ENCODE measurements at regions not wholly inside any gene's neighbourhood (a gene's known extent, or its start where the extent isn't known, plus 50 kb on each side); places are given as distances from the start of the nearest gene placed in this dataset.

GRCh38 chr2:76387294-76387693, 676.6 kb upstream of the GCFC2 start:
- intact Hi-C loops (cut with micrococcal nuclease), result no loop called here
- DNase-seq (ENCODE audit: low read depth, low spot score) (no peak), ATAC-seq (no peak)
- H3K36me3 ChIP-seq (ENCODE audit: control insufficient read depth in 1 of 2, insufficient read depth in 2 of 2, low read length in 2 of 2), result no peaks in the 10 kb centered on the region
- CTCF ChIA-PET, result no interaction called here
- no TSS peak for BruUV-seq (replicated peaks)
- TF ChIP-seq TCF7L2 (IDR thresholded peaks at IDR 0.05; ENCODE audit: borderline replicate concordance, extremely low read depth, insufficient read depth, insufficient read length) (no peak), ZNF274 (IDR thresholded peaks at IDR 0.05; ENCODE audit: low read depth, low read length) (no peak), SP1 (IDR thresholded peaks at IDR 0.05; ENCODE audit: low read depth) (no peak), CTCF (IDR thresholded peaks at IDR 0.05 in 2 of 3, conservative IDR thresholded peaks at IDR 0.05 in 1 of 3; ENCODE audit: borderline replicate concordance in 1 of 3, insufficient read depth in 1 of 3, low read depth in 2 of 3, low read length in 2 of 3) (no peak), RAD21 (IDR thresholded peaks at IDR 0.05; ENCODE audit: low read depth) (no peak), EZH2 (IDR thresholded peaks at IDR 0.05) (no peak), ZFX (IDR thresholded peaks at IDR 0.05) (no peak), YY1 (IDR thresholded peaks at IDR 0.05; ENCODE audit: extremely low read depth, insufficient replicate concordance, low read depth, low read length) (no peak), SRF (IDR thresholded peaks at IDR 0.05; ENCODE audit: low read depth) (no peak), ELF1 (IDR thresholded peaks at IDR 0.05; ENCODE audit: borderline replicate concordance, low read depth) (no peak), FOSL1 (IDR thresholded peaks at IDR 0.05; ENCODE audit: low read depth) (no peak), ATF3 (IDR thresholded peaks at IDR 0.05) (no peak), CBX3 (IDR thresholded peaks at IDR 0.05; ENCODE audit: low read depth) (no peak), EZH2phosphoT487 (IDR thresholded peaks at IDR 0.05; ENCODE audit: borderline replicate concordance) (no peak), EGR1 (IDR thresholded peaks at IDR 0.05; ENCODE audit: low read depth) (no peak)
- TF ChIP-seq, protein P1, sequence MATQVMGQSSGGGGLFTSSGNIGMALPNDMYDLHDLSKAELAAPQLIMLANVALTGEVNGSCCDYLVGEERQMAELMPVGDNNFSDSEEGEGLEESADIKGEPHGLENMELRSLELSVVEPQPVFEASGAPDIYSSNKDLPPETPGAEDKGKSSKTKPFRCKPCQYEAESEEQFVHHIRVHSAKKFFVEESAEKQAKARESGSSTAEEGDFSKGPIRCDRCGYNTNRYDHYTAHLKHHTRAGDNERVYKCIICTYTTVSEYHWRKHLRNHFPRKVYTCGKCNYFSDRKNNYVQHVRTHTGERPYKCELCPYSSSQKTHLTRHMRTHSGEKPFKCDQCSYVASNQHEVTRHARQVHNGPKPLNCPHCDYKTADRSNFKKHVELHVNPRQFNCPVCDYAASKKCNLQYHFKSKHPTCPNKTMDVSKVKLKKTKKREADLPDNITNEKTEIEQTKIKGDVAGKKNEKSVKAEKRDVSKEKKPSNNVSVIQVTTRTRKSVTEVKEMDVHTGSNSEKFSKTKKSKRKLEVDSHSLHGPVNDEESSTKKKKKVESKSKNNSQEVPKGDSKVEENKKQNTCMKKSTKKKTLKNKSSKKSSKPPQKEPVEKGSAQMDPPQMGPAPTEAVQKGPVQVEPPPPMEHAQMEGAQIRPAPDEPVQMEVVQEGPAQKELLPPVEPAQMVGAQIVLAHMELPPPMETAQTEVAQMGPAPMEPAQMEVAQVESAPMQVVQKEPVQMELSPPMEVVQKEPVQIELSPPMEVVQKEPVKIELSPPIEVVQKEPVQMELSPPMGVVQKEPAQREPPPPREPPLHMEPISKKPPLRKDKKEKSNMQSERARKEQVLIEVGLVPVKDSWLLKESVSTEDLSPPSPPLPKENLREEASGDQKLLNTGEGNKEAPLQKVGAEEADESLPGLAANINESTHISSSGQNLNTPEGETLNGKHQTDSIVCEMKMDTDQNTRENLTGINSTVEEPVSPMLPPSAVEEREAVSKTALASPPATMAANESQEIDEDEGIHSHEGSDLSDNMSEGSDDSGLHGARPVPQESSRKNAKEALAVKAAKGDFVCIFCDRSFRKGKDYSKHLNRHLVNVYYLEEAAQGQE (IDR thresholded peaks at IDR 0.05; ENCODE audit: low read depth), result no peak
- TF ChIP-seq, protein P2, sequence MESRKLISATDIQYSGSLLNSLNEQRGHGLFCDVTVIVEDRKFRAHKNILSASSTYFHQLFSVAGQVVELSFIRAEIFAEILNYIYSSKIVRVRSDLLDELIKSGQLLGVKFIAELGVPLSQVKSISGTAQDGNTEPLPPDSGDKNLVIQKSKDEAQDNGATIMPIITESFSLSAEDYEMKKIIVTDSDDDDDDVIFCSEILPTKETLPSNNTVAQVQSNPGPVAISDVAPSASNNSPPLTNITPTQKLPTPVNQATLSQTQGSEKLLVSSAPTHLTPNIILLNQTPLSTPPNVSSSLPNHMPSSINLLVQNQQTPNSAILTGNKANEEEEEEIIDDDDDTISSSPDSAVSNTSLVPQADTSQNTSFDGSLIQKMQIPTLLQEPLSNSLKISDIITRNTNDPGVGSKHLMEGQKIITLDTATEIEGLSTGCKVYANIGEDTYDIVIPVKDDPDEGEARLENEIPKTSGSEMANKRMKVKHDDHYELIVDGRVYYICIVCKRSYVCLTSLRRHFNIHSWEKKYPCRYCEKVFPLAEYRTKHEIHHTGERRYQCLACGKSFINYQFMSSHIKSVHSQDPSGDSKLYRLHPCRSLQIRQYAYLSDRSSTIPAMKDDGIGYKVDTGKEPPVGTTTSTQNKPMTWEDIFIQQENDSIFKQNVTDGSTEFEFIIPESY (IDR thresholded peaks at IDR 0.05; ENCODE audit: extremely low read depth, insufficient replicate concordance, low read length), result no peak
- RAD21 ChIA-PET (ENCODE audit: low non-redundant PET in 1 of 2, low total read pairs in 2 of 2, uncharacterized antibody in 2 of 2, unreplicated experiment in 2 of 2), result no interaction called here
- H3K4me1 ChIP-seq (ENCODE audit: control insufficient read depth in 1 of 2, insufficient read depth in 2 of 2, low read length in 2 of 2), result no peaks in the 10 kb centered on the region
- H3K9me2 ChIP-seq (ENCODE audit: insufficient read depth), result no peaks in the 10 kb centered on the region
- no peak overlapping the region for H3K4me3 ChIP-seq (replicated peaks in 1 of 2; ENCODE audit: low read depth in 1 of 2, low read length in 2 of 2)
- H3K9me3 ChIP-seq (ENCODE audit: control insufficient read depth in 1 of 2, insufficient read depth in 1 of 2, low read depth in 1 of 2, low read length in 2 of 2), result peaks cover 9 to 15% of the 10 kb centered on the region in 2 experiments; a peak in 2 of 4 replicates
- H3K79me2 ChIP-seq (ENCODE audit: insufficient read depth, low read length), result no peaks in the 10 kb centered on the region
- POLR2A ChIA-PET, result no interaction called here
- H3K27me3 ChIP-seq (ENCODE audit: insufficient read depth, low read length), result no peaks in the 10 kb centered on the region
- H2AFZ ChIP-seq (ENCODE audit: low read depth, low read length, poor library complexity, severe bottlenecking), result no peak overlapping the region
- no peak overlapping the region for H3K27ac ChIP-seq (ENCODE audit: low read depth, low read length)
- no peaks in the 10 kb centered on the region for H4K20me1 ChIP-seq (ENCODE audit: insufficient read depth)
- H3K9ac ChIP-seq (ENCODE audit: low read length), result no peak overlapping the region
- H3K4me2 ChIP-seq (ENCODE audit: low read length), result no peak overlapping the region
